CD4-positive, alpha-beta T cell treated with Interferon alpha-2 for 1 hour (primary cell): ENCODE measurements at regions not wholly inside any gene's neighbourhood (a gene's known extent, or its start where the extent isn't known, plus 50 kb on each side); places are given as distances from the start of the nearest gene placed in this dataset.
"Not testable (repeated sequence)": the region's sequence is repeated elsewhere in the genome, so short reads cannot be mapped to it uniquely, and the experiment has no call there.

ENCODE experiments used
- DNase-seq, 2 donors: peaks; one replicate each; pipeline ENCODE4 v3.0.0-alpha.2; 2020 to 2022

- no peak for DNase-seq
Observed at GRCh38 chr3:30476368-30477084, 129.9 kb upstream of the TGFBR2 start.

- DNase-seq: no peak
Observed at GRCh38 chr3:30477149-30477921, 129.1 kb upstream of the TGFBR2 start.

GRCh38 chr3:30479737-30480136, 126.7 kb upstream of the TGFBR2 start:
- not testable (repeated sequence) for DNase-seq

GRCh38 chr3:30480156-30480555, 126.2 kb upstream of the TGFBR2 start:
- DNase-seq: not testable (repeated sequence)

- DNase-seq: no peak
Observed at GRCh38 chr3:30480587-30480986, 125.8 kb upstream of the TGFBR2 start.

- DNase-seq: no peak
Observed at GRCh38 chr3:30481241-30481640, 125.2 kb upstream of the TGFBR2 start.

- DNase-seq: not testable (repeated sequence)
Observed at GRCh38 chr3:30484229-30484628, 122.2 kb upstream of the TGFBR2 start.

GRCh38 chr3:30486368-30486767, 120.0 kb upstream of the TGFBR2 start:
- DNase-seq: no peak

GRCh38 chr3:30488070-30488756, 118.2 kb upstream of the TGFBR2 start:
- no peak for DNase-seq

- no peak for DNase-seq
Observed at GRCh38 chr3:30492322-30493192, 113.8 kb upstream of the TGFBR2 start.

GRCh38 chr3:30493911-30494311, 112.5 kb upstream of the TGFBR2 start:
- DNase-seq: no peak

GRCh38 chr3:30495172-30496065, 111.0 kb upstream of the TGFBR2 start:
- DNase-seq: no peak

- DNase-seq: no peak
Observed at GRCh38 chr3:30496066-30496966, 110.1 kb upstream of the TGFBR2 start.

- DNase-seq: no peak
Observed at GRCh38 chr3:30498587-30498967, 107.8 kb upstream of the TGFBR2 start.

GRCh38 chr3:30500666-30501399, 105.6 kb upstream of the TGFBR2 start:
- no peak for DNase-seq

GRCh38 chr3:30501526-30501925, 104.9 kb upstream of the TGFBR2 start:
- DNase-seq: no peak

- no peak for DNase-seq
Observed at GRCh38 chr3:30502051-30502741, 104.2 kb upstream of the TGFBR2 start.

- DNase-seq: no peak
Observed at GRCh38 chr3:30502742-30503073, 103.7 kb upstream of the TGFBR2 start.

- DNase-seq: no peak
Observed at GRCh38 chr3:30503446-30503845, 103.0 kb upstream of the TGFBR2 start.
